ENCODE measurements at regions not wholly inside any gene's neighbourhood (a gene's known extent, or its start where the extent isn't known, plus 50 kb on each side); places are given as distances from the start of the nearest gene placed in this dataset.

DNA sequence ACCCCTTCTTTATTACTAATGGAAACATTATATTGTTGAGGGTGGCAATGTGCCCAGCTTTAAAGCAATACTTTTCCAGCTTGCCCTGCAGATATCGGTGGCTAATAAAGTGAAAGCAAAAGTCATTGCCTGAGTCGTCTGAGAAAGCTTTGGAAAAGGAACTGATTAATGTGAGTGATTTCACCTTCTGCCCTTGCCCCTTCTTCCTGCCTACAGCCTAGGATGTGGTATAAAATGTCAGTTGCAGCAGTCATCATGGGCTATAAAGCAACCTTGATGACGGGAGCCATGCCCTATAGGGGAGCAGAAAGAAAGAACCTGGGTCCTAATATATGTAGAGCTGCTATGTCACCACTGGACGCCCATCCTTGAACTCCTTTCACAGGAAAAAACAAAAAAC, 132.4 kb upstream of the USP9X start:
- H3K4me3 ChIP-seq (ENCODE audit: control insufficient read depth, low read depth, low read length) = no peak overlapping the region; the same call in 1 of the 2 replicates
- TF ChIP-seq, protein P1, sequence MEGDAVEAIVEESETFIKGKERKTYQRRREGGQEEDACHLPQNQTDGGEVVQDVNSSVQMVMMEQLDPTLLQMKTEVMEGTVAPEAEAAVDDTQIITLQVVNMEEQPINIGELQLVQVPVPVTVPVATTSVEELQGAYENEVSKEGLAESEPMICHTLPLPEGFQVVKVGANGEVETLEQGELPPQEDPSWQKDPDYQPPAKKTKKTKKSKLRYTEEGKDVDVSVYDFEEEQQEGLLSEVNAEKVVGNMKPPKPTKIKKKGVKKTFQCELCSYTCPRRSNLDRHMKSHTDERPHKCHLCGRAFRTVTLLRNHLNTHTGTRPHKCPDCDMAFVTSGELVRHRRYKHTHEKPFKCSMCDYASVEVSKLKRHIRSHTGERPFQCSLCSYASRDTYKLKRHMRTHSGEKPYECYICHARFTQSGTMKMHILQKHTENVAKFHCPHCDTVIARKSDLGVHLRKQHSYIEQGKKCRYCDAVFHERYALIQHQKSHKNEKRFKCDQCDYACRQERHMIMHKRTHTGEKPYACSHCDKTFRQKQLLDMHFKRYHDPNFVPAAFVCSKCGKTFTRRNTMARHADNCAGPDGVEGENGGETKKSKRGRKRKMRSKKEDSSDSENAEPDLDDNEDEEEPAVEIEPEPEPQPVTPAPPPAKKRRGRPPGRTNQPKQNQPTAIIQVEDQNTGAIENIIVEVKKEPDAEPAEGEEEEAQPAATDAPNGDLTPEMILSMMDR (IDR thresholded peaks at IDR 0.05; ENCODE audit: control insufficient read depth, insufficient read depth, low read depth, low read length, missing control alignments) = no peak
- no peak for DNase-seq (ENCODE audit: low read depth)

DNA sequence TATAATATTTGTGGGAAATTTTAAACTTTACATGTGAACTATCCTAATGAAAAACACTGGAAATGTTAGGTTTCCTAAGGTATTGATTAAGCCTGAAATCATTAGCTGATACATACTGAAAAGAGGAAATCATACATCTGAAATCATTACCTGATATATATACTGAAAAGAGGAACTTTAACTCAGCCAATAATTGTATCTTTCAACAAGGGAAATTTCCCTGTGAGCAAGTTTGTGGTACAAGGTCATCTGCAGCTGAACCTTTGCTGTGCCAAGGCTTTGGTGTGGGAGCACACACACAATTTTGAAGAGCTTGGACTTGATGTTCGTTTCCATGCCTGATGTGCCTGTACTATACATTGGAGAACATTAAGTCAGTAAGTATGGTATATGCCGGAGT, 131.9 kb upstream of the USP9X start:
- TF ChIP-seq, protein P1 (IDR thresholded peaks at IDR 0.05; ENCODE audit: control insufficient read depth, insufficient read depth, low read depth, low read length, missing control alignments) = no peak
- H3K4me3 ChIP-seq (ENCODE audit: control insufficient read depth, low read depth, low read length) = no peak overlapping the region
- no peak for DNase-seq (ENCODE audit: low read depth)

DNA sequence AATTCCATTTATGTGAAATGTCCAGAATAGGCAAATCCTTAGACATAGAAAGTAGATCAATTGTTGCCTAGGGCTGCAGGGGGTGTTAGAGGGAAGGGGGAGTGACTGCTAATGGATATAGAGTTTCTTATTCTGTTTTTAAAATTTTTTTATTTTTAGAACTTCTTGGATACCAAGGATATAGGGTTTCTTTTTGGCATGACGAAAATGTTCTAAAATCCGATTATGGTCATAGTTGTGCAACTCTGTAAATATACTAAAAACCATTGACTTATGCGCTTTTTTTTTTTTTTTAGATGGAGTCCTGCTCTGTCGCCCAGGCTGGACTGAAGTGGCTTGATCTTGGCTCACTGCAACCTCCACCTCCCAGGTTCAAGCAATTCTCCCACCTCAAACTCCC, 125.2 kb upstream of the USP9X start:
- no peak overlapping the region for H3K4me3 ChIP-seq (ENCODE audit: control insufficient read depth, low read depth, low read length)
- TF ChIP-seq, protein P1 (IDR thresholded peaks at IDR 0.05; ENCODE audit: control insufficient read depth, insufficient read depth, low read depth, low read length, missing control alignments) = no peak
- DNase-seq (ENCODE audit: low read depth) = no peak

DNA sequence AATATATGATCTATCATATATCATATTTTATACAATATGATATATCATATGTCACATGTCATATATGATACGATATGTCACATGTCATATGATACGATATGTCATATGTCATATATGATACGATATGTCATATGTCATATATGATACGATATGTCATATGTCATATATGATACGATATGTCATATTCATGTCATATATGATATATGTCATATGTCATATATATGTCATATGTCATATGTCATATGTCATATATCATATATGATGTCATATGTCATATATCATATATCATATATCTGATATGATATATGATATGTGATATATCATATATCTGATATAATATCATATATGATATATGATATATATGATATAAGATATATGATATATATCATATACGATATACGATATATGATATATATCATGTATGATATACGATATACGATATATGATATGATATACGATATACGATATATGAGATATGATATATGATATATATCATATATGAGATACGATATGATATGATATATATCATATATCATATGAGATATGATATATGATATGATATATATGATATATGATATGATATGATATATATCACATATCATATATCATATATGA, 122.3 kb upstream of the USP9X start:
- TF ChIP-seq, protein P1 (IDR thresholded peaks at IDR 0.05; ENCODE audit: control insufficient read depth, insufficient read depth, low read depth, low read length, missing control alignments) = no peak
- DNase-seq (ENCODE audit: low read depth) = no peak
- no peak overlapping the region for H3K4me3 ChIP-seq (ENCODE audit: control insufficient read depth, low read depth, low read length)

DNA sequence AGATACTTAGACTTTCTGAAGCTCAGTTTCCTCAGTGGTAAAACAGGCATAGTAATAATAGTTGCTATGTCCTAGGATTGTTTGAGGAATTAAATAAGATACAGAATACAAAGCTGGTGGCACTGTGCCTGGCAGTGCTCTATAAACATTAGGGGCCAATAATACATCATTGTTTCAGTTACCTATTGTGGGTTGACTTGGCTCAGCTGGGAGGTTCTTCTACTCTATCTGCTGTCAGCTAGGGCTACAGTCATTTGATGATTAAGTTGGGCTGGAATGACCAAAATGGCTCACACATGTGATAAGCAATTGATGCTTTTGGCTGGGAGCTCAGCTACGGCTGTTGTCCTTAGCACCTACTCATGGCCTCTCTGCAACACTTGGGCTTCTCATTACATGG, 121.2 kb upstream of the USP9X start:
- TF ChIP-seq, protein P1 (IDR thresholded peaks at IDR 0.05; ENCODE audit: control insufficient read depth, insufficient read depth, low read depth, low read length, missing control alignments) = no peak
- DNase-seq (ENCODE audit: low read depth) = no peak
- H3K4me3 ChIP-seq (ENCODE audit: control insufficient read depth, low read depth, low read length) = no peak overlapping the region

DNA sequence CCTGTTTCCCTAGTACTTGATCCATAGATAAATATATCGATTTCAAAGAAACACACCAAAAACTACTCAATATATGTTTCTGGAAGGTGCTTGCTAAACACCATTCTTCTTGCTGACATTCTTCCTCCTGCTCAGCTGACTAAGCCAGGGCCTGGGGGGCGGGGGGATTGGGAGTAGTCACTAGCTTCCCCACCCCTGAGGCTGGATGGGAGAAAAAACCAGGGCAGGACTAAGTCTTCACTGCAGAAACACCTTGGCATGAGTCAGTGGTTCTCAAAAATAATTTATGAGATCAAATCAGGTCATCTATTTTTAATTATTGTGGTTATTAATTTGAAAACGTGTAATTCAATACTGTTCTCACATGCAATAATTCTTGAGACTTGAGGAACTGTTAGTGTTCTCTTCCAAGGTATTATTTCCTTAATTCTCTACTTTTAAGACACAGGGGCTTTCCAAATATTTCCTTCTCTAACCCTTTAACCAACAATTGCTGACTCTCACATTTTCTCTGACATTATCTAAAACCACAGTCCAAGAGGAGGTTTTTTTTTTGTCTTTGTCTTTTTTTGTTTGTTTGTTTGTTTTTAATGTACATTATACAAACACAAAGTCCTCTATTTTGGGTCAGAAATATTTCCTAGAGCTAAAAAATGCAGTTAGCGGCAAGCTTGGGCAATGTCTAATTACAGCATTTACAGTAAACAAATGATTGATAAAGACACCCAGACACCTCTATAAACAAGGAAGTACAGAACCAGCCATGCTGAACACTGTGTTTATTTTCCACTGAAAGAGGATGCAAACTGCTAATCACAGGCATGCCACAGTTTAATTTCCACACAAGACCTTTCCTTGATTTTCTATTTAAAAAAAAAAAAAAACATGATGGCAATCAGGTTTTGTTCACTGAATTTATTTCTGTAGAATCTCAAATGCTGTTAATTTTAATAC, 120.3 kb upstream of the USP9X start:
- TF ChIP-seq, protein P1 (IDR thresholded peaks at IDR 0.05; ENCODE audit: control insufficient read depth, insufficient read depth, low read depth, low read length, missing control alignments) = no peak
- no peak for DNase-seq (ENCODE audit: low read depth)
- H3K4me3 ChIP-seq (ENCODE audit: control insufficient read depth, low read depth, low read length) = no peak overlapping the region
